HCT116 (cell line): ENCODE measurements at regions not wholly inside any gene's neighbourhood (a gene's known extent, or its start where the extent isn't known, plus 50 kb on each side); places are given as distances from the start of the nearest gene placed in this dataset.

ENCODE experiments used
- ATAC-seq: fragments of 200-7000 bp; cut with Tn5 transposase; 2 replicates; pipeline ENCODE4 v1.9.1; 2020; ENCODE audit warnings: mild to moderate bottlenecking, moderate library complexity
- BruUV-seq: library from RNA; stranded (reverse); fragments of 400-500 nt; replicated peaks from 2 replicates; lab custom pipeline; 2021; lab: Mats Ljungman, UMichigan
- CTCF ChIA-PET: fragments of 300-600 bp; sonication (Branson Sonifier 250); formaldehyde crosslinking; loops from one replicate; lab custom pipeline; 2021; ENCODE audit warnings: antibody characterized with exemption; lab: Charles Lee
- POLR2A ChIA-PET: fragments of 300-600, 350-600 bp; sonication (Branson Sonifier 250); formaldehyde crosslinking; loops from one replicate; lab custom pipeline; 2021; ENCODE audit warnings: antibody characterized with exemption; lab: Charles Lee
- RAD21 ChIA-PET, 2 experiments: fragments of 300-600 bp; sonication (Branson Sonifier 250); formaldehyde crosslinking; loops; one replicate each; lab custom pipeline; 2023; ENCODE audit warnings: low total read pairs in 2 of 2; ENCODE audit not compliant: uncharacterized antibody in 2 of 2, unreplicated experiment in 2 of 2, low non-redundant PET in 1 of 2; lab: Charles Lee
- DNase-seq: peaks from one replicate; pipeline ENCODE4 v3.0.0-alpha.2; 2010; ENCODE audit warnings: low read depth, low spot score
- H2AFZ ChIP-seq: fragments of 200-600 bp; shearing (Covaris generic), sonication (generic); 2 replicates; pipeline ENCODE4 v1.6.1; 2017; ENCODE audit warnings: low read depth, mixed run types, mixed read lengths, antibody characterized with exemption, low read length; ENCODE audit not compliant: poor library complexity, severe bottlenecking
- H3K27ac ChIP-seq: 2 replicates; pipeline ENCODE4 v1.5.1; 2012; ENCODE audit warnings: low read depth, low read length
- H3K27me3 ChIP-seq: fragments of 200-600 bp; sonication (generic); 2 replicates; pipeline ENCODE4 v1.6.1; 2016; ENCODE audit warnings: mixed run types, low read length, mixed read lengths; ENCODE audit not compliant: insufficient read depth
- H3K36me3 ChIP-seq, 2 experiments: fragments of 200-500 bp in 1 of 2; fragments of 200-600 bp in 1 of 2; sonication (Bioruptor generic) in 1 of 2; sonication (generic) in 1 of 2; 2 replicates each; pipeline versions ENCODE4 v1.5.1 to v1.6.1; 2014 to 2016; ENCODE audit warnings: low read length in 2 of 2, inconsistent platforms in 1 of 2, mixed read lengths in 1 of 2, mixed run types in 1 of 2; ENCODE audit not compliant: insufficient read depth in 2 of 2, control insufficient read depth in 1 of 2
- H3K4me1 ChIP-seq, 2 experiments: fragments of 200-600 bp in 1 of 2; sonication (generic) in 1 of 2; 2 replicates each; pipeline versions ENCODE4 v1.5.1 to v1.6.1; 2012 to 2017; ENCODE audit warnings: low read length in 2 of 2, inconsistent platforms in 1 of 2, mild to moderate bottlenecking in 1 of 2, mixed read lengths in 1 of 2, mixed run types in 1 of 2, moderate library complexity in 1 of 2; ENCODE audit not compliant: insufficient read depth in 2 of 2, control insufficient read depth in 1 of 2
- H3K4me2 ChIP-seq: fragments of 200-600 bp; sonication (generic); 2 replicates; pipeline ENCODE4 v1.6.1; 2017; ENCODE audit warnings: mixed run types, low read length, mixed read lengths
- H3K4me3 ChIP-seq, 2 experiments: fragments of 200-600 bp in 1 of 2; sonication (generic) in 1 of 2; replicated peaks in 1 of 2; 2 replicates each; pipeline ENCODE4 v1.5.1; 2011 to 2016; ENCODE audit warnings: low read length in 2 of 2, control low read depth in 1 of 2, low read depth in 1 of 2, mild to moderate bottlenecking in 1 of 2, mixed read lengths in 1 of 2, mixed run types in 1 of 2
- H3K79me2 ChIP-seq: fragments of 200-600 bp; sonication (generic); 2 replicates; pipeline ENCODE4 v1.6.1; 2017; ENCODE audit warnings: mild to moderate bottlenecking, mixed run types, low read length, moderate library complexity, mixed read lengths; ENCODE audit not compliant: insufficient read depth
- H3K9ac ChIP-seq: fragments of 200-600 bp; sonication (generic); 2 replicates; pipeline ENCODE4 v1.6.1; 2016; ENCODE audit warnings: low read length, mixed read lengths
- H3K9me2 ChIP-seq: fragments of 200-600 bp; sonication (generic), shearing (Covaris generic); 2 replicates; pipeline ENCODE4 v1.6.1; 2017; ENCODE audit warnings: mixed run types, mild to moderate bottlenecking, moderate library complexity; ENCODE audit not compliant: insufficient read depth
- H3K9me3 ChIP-seq, 2 experiments: fragments of 200-500 bp in 1 of 2; fragments of 200-600 bp in 1 of 2; sonication (Bioruptor generic) in 1 of 2; sonication (generic) in 1 of 2; 2 replicates each; pipeline ENCODE4 v1.6.1; 2014 to 2017; ENCODE audit warnings: low read length in 2 of 2, mixed read lengths in 2 of 2, inconsistent platforms in 1 of 2, low read depth in 1 of 2, mild to moderate bottlenecking in 1 of 2, mixed run types in 1 of 2, moderate library complexity in 1 of 2; ENCODE audit not compliant: control insufficient read depth in 1 of 2, insufficient read depth in 1 of 2
- H4K20me1 ChIP-seq: fragments of 200-600 bp; sonication (generic), shearing (Covaris generic); 2 replicates; pipeline ENCODE4 v1.6.1; 2017; ENCODE audit warnings: mixed run types, mild to moderate bottlenecking, moderate library complexity; ENCODE audit not compliant: insufficient read depth
- CBX3 ChIP-seq: IDR thresholded peaks from 2 replicates; pipeline ENCODE4 v1.6.1; 2012; ENCODE audit warnings: low read depth
- EGR1 ChIP-seq: IDR thresholded peaks from 2 replicates; pipeline ENCODE4 v1.6.1; 2012; ENCODE audit warnings: low read depth
- EZH2 ChIP-seq: fragments of 200-600 bp; sonication (generic); IDR thresholded peaks from 2 replicates; pipeline ENCODE4 v1.6.1; 2017; ENCODE audit warnings: antibody characterized with exemption, mixed run types
- EZH2phosphoT487 ChIP-seq: fragments of 200-600 bp; IDR thresholded peaks from 2 replicates; pipeline ENCODE4 v1.6.1; 2018; ENCODE audit warnings: antibody characterized with exemption, borderline replicate concordance
- FOSL1 ChIP-seq: IDR thresholded peaks from 2 replicates; pipeline ENCODE4 v1.6.1; 2012; ENCODE audit warnings: low read depth
- JUND ChIP-seq: IDR thresholded peaks from 2 replicates; pipeline ENCODE4 v1.6.1; 2012
- POLR2A ChIP-seq: IDR thresholded peaks from 2 replicates; pipeline ENCODE4 v1.7.0; 2011; ENCODE audit warnings: borderline replicate concordance; ENCODE audit not compliant: insufficient read depth, insufficient read length; ENCODE audit errors: extremely low read depth
- RAD21 ChIP-seq: IDR thresholded peaks from 2 replicates; pipeline ENCODE4 v1.6.1; 2012; ENCODE audit warnings: low read depth, mild to moderate bottlenecking
- SP1 ChIP-seq: IDR thresholded peaks from 2 replicates; pipeline ENCODE4 v1.6.1; 2012; ENCODE audit warnings: low read depth
- SRF ChIP-seq: IDR thresholded peaks from 2 replicates; pipeline ENCODE4 v1.6.1; 2012; ENCODE audit warnings: low read depth
- TCF7L2 ChIP-seq: IDR thresholded peaks from 2 replicates; pipeline ENCODE4 v1.7.0; 2011; ENCODE audit warnings: borderline replicate concordance, inconsistent platforms; ENCODE audit not compliant: insufficient read depth, insufficient read length; ENCODE audit errors: extremely low read depth
- ZFX ChIP-seq: fragments of 450-650 bp; IDR thresholded peaks from 2 replicates; pipeline ENCODE4 v1.6.1; 2017
- ZNF274 ChIP-seq: fragments of 200-500 bp; sonication (Bioruptor generic); IDR thresholded peaks from 2 replicates; pipeline ENCODE4 v1.6.1; 2014; ENCODE audit warnings: mild to moderate bottlenecking, low read depth, low read length, inconsistent platforms
- intact Hi-C: fragments of 100-400 bp; cut with micrococcal nuclease; formaldehyde crosslinking; loops from 2 replicates; pipeline ENCODE4 v1.10.0; 2022
- TF ChIP-seq, protein P1 (sequence below), 3 experiments: fragments of 200-600 bp in 1 of 3; sonication (generic) in 1 of 3; IDR thresholded peaks in 2 of 3; conservative IDR thresholded peaks in 1 of 3; 2 replicates each; pipeline ENCODE4 v1.5.1; 2012 to 2017; ENCODE audit warnings: low read depth in 2 of 3, low read length in 2 of 3, antibody characterized with exemption in 1 of 3, borderline replicate concordance in 1 of 3, control low read depth in 1 of 3, mild to moderate bottlenecking in 1 of 3, mixed read lengths in 1 of 3, mixed run types in 1 of 3, moderate library complexity in 1 of 3; ENCODE audit not compliant: insufficient read depth in 1 of 3
- TF ChIP-seq, protein P2 (sequence below): IDR thresholded peaks from 2 replicates; pipeline ENCODE4 v1.6.1; 2012
- TF ChIP-seq, protein P3 (sequence below): IDR thresholded peaks from 2 replicates; pipeline ENCODE4 v1.6.1; 2012; ENCODE audit warnings: low read depth

DNA sequence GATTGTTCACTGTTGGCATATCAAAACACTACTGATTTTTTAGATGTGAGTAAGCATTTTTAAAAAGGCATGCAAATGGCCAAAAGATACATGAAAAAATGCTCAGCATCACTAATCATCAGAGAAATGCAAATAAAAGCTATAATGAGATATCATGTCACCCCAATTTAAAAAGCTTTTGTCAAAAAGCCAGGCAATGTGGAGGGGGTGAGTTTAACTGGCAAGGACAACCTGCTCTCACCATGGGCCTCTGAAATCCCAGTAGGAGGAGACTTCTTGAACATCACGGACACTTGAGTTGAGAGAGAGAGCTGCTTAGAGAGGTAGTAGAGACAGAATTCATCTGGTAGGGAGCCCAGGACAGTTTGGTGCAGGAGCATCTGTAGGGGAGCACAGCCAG lies 347.1 kb upstream of the MPDZ start (continued):
- TF ChIP-seq JUND: no peak
- TF ChIP-seq SRF: no peak
- no peak for TF ChIP-seq EGR1
- no peak for TF ChIP-seq RAD21
- TF ChIP-seq, protein P1, sequence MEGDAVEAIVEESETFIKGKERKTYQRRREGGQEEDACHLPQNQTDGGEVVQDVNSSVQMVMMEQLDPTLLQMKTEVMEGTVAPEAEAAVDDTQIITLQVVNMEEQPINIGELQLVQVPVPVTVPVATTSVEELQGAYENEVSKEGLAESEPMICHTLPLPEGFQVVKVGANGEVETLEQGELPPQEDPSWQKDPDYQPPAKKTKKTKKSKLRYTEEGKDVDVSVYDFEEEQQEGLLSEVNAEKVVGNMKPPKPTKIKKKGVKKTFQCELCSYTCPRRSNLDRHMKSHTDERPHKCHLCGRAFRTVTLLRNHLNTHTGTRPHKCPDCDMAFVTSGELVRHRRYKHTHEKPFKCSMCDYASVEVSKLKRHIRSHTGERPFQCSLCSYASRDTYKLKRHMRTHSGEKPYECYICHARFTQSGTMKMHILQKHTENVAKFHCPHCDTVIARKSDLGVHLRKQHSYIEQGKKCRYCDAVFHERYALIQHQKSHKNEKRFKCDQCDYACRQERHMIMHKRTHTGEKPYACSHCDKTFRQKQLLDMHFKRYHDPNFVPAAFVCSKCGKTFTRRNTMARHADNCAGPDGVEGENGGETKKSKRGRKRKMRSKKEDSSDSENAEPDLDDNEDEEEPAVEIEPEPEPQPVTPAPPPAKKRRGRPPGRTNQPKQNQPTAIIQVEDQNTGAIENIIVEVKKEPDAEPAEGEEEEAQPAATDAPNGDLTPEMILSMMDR (IDR thresholded peaks at IDR 0.05 in 2 of 3, conservative IDR thresholded peaks at IDR 0.05 in 1 of 3; ENCODE audit: borderline replicate concordance in 1 of 3, insufficient read depth in 1 of 3, low read depth in 2 of 3, low read length in 2 of 3): no peak
- TF ChIP-seq ZNF274: no peak

DNA sequence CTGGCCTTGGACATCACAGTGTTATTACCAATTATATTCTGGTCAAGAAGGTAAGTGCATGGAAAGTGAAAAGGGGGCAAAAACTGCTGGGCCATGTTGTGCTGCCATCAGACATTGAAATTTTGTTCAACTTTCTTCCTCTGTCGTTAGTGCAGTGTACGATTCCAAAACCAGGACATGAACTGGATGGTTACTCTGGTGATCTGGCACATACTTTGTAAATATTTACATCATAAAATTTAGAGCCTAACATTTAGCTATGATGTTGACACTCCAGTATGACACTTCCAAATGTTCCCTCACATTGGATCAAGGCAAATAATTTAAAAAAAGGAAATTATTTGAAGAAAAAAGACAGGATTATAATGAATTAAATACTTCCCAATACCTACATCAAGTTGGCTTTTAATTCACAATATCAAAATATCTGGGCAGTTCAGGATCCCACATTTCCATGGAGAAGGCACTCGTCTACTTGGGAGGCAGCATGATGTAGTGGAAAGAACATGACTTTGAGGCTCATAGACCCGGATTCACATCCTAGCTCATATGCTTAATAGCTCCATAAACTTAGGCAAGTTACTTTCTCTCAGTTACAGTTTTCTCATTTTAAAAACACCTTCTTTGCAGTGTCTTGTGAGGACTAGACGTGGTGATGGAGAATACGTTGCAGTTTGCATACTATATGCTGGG lies 342.5 kb upstream of the MPDZ start:
- no TSS peak for BruUV-seq
- Histone ChIP-seq H2AFZ (no peak overlapping the region), H3K4me1 (no peaks in the 10 kb centered on the region), H3K9ac (no peak overlapping the region), H3K9me2 (no peaks in the 10 kb centered on the region), H3K36me3 (no peaks in the 10 kb centered on the region), H3K27me3 (no peaks in the 10 kb centered on the region), H4K20me1 (no peaks in the 10 kb centered on the region), H3K4me3 (no peak overlapping the region), H3K27ac (no peak overlapping the region), H3K9me3 (peaks cover 0 to 6% of the 10 kb centered on the region in 2 experiments; a peak in 2 of 4 replicates), H3K4me2 (no peak overlapping the region), H3K79me2 (no peaks in the 10 kb centered on the region)
- CTCF ChIA-PET: no interaction called here
- ATAC-seq (no peak), DNase-seq (no peak)
- RAD21 ChIA-PET: no interaction called here
- POLR2A ChIA-PET: no interaction called here
- intact Hi-C loops: no loop called here
- TF ChIP-seq EZH2phosphoT487 (no peak), SRF (no peak), POLR2A (no peak), SP1 (no peak), CBX3 (no peak), EZH2 (no peak), TCF7L2 (no peak), FOSL1 (no peak), ZFX (no peak)
- TF ChIP-seq, protein P1 (IDR thresholded peaks at IDR 0.05 in 2 of 3, conservative IDR thresholded peaks at IDR 0.05 in 1 of 3; ENCODE audit: borderline replicate concordance in 1 of 3, insufficient read depth in 1 of 3, low read depth in 2 of 3, low read length in 2 of 3): no peak
- TF ChIP-seq, protein P2, sequence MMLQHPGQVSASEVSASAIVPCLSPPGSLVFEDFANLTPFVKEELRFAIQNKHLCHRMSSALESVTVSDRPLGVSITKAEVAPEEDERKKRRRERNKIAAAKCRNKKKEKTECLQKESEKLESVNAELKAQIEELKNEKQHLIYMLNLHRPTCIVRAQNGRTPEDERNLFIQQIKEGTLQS: no peak
- TF ChIP-seq, protein P3, sequence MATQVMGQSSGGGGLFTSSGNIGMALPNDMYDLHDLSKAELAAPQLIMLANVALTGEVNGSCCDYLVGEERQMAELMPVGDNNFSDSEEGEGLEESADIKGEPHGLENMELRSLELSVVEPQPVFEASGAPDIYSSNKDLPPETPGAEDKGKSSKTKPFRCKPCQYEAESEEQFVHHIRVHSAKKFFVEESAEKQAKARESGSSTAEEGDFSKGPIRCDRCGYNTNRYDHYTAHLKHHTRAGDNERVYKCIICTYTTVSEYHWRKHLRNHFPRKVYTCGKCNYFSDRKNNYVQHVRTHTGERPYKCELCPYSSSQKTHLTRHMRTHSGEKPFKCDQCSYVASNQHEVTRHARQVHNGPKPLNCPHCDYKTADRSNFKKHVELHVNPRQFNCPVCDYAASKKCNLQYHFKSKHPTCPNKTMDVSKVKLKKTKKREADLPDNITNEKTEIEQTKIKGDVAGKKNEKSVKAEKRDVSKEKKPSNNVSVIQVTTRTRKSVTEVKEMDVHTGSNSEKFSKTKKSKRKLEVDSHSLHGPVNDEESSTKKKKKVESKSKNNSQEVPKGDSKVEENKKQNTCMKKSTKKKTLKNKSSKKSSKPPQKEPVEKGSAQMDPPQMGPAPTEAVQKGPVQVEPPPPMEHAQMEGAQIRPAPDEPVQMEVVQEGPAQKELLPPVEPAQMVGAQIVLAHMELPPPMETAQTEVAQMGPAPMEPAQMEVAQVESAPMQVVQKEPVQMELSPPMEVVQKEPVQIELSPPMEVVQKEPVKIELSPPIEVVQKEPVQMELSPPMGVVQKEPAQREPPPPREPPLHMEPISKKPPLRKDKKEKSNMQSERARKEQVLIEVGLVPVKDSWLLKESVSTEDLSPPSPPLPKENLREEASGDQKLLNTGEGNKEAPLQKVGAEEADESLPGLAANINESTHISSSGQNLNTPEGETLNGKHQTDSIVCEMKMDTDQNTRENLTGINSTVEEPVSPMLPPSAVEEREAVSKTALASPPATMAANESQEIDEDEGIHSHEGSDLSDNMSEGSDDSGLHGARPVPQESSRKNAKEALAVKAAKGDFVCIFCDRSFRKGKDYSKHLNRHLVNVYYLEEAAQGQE: no peak
